Ammon's horn (tissue), 1 donor: ENCODE measurements at regions not wholly inside any gene's neighbourhood (a gene's known extent, or its start where the extent isn't known, plus 50 kb on each side); places are given as distances from the start of the nearest gene placed in this dataset.
"Not testable (repeated sequence)": the region's sequence is repeated elsewhere in the genome, so short reads cannot be mapped to it uniquely, and the experiment has no call there.

Experiments
- DNase-seq: peaks from one replicate; pipeline ENCODE4 v3.0.0-alpha.2; 2016; ENCODE audit warnings: low spot score

- DNase-seq: no peak
These were observed 94.5 kb upstream of the MXRA5 start for GRCh38 chrX:3440981-3441380.

DNA sequence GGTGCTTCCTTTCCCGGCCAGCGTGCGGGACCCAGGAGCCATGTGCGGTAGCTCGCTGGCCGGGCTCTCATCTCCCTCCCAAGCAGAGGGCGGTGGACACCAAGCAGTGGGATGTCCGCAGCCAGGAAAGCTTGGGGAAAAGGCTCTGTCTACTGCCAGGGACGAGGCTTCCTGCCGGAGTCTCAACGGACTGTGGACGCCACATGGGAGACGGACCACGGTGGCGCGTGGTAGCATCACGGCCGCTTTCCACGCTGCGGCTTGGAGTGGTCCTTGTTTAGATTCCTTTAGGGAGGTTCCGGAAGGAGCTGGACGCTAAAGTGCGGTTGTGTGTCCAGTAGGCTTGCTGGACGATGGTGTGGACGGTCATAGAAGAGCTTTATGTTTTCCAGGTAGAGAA lies 89.5 kb upstream of the MXRA5 start:
- DNase-seq: not testable (repeated sequence)

DNA sequence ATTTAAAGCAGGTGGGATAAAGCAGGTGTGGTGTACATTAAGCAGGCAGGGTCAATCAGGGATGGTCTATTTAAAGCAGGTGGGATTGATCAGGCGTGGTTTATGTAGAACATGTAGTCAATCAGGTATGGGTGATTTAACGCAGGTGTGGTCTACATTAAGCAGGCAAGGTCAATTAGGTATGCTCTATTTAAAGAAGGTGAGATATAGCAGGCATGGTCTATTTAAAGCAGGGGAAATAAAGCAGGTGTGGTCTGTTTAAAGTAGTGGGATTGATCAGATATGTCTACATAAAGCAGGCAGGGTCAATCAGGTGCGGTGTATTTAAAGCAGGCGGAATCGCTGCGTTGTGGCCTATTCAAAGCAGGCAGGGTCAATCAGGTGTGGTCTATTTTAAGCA lies 88.6 kb upstream of the MXRA5 start:
- DNase-seq: no peak

DNA sequence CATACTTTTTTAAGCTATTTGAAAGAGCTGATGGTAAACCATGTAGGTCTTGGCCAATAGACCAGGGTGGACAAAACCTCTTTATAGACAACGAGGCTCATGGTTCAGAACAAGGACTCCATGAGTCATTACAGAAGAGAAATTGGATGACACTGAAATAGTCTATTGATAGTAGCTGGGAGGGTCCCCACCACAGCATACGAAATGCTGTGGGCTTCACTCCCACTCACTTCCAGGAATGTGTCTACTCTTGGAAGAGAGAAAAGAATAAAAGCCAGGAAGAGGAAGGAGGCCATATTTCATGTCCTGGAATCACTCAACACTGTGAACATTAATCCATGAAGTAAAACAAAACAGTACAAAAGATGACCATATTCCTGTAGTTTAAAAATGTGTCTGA lies 82.3 kb upstream of the MXRA5 start:
- DNase-seq: no peak

- DNase-seq: no peak
These were observed 80.1 kb upstream of the MXRA5 start for GRCh38 chrX:3426552-3426951.

- DNase-seq: no peak
These were observed 78.6 kb upstream of the MXRA5 start for GRCh38 chrX:3425031-3425430.

GRCh38 chrX:3420316-3420715 lies 73.9 kb upstream of the MXRA5 start:
- no peak for DNase-seq

DNA sequence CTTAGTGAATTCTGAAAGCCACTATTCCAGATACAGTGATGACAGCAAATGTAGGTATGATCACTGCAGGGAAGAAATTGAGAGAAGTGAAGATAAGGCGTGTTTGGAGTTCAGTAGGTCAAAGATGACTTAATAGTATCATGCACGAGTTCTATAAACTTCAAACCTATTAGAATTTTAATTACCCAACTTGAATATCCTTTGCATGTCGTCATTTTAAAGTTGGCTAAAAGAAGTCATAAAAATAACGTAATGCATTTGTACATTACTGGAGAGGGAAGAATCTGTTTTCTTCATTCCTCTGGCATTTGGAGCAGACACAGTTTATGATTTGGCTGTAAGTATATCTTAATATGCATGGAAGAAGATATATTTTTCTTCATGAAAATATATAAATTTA lies 68.6 kb upstream of the MXRA5 start:
- DNase-seq: no peak

GRCh38 chrX:3411626-3412025 lies 65.2 kb upstream of the MXRA5 start:
- DNase-seq: not testable (repeated sequence)

DNA sequence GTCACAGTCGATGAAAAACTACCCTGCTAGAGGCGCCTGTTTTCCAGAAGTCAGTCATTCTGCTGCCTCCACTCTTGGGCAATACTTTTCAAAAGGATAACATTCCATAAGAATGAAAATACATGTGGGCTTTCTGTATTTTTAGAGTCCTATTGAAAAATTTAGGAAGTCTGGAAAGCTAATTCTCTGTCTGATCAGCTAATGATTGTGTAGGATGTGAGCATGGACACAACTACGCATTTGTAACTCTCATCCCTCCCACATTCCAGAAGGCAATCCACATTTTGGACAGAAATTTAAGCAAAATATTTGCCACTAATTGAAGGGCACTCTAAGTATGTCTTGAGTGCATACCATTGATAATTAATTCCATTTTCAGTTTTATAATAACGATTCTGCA lies 63.5 kb upstream of the MXRA5 start:
- not testable (repeated sequence) for DNase-seq

GRCh38 chrX:3407781-3408180 lies 61.3 kb upstream of the MXRA5 start:
- no peak for DNase-seq

- DNase-seq: no peak
These were observed 60.7 kb upstream of the MXRA5 start for GRCh38 chrX:3407121-3407520.

GRCh38 chrX:3403748-3404147 lies 57.3 kb upstream of the MXRA5 start:
- DNase-seq: no peak
